DMS53 treated with DMSO at 0.1 percent for 48 hours (cell line): ENCODE measurements at regions not wholly inside any gene's neighbourhood (a gene's known extent, or its start where the extent isn't known, plus 50 kb on each side); places are given as distances from the start of the nearest gene placed in this dataset.

Source experiments
- DNase-seq: peaks from one replicate; lab custom pipeline; 2025; ENCODE audit not compliant: unreplicated experiment; lab: John Stamatoyannopoulos, UW

GRCh38 chr14:55500219-55500701 lies 59.8 kb upstream of the TBPL2 start:
- peak; percentile 14 for DNase-seq

GRCh38 chr14:55500708-55501107 lies 60.3 kb upstream of the TBPL2 start:
- DNase-seq: no peak

- no peak for DNase-seq
These were observed 62.4 kb upstream of the TBPL2 start for GRCh38 chr14:55502746-55503284.

GRCh38 chr14:55505846-55506245 lies 65.4 kb upstream of the TBPL2 start:
- no peak for DNase-seq

GRCh38 chr14:55508676-55509075 lies 68.3 kb upstream of the TBPL2 start:
- no peak for DNase-seq

- DNase-seq: no peak
These were observed 67.6 kb upstream of the KTN1 start for GRCh38 chr14:55512421-55512820.

- DNase-seq: no peak
These were observed 66.5 kb upstream of the KTN1 start for GRCh38 chr14:55513491-55513890.

- DNase-seq: no peak
These were observed 65.1 kb upstream of the KTN1 start for GRCh38 chr14:55514819-55515490.

GRCh38 chr14:55516776-55517175 lies 63.2 kb upstream of the KTN1 start:
- DNase-seq: no peak

- no peak for DNase-seq
These were observed 61.6 kb upstream of the KTN1 start for GRCh38 chr14:55518391-55518790.

- no peak for DNase-seq
These were observed 60.4 kb upstream of the KTN1 start for GRCh38 chr14:55519473-55520080.

- DNase-seq: no peak
These were observed 56.7 kb upstream of the KTN1 start for GRCh38 chr14:55523321-55523720.
